A673 (cell line): ENCODE measurements at regions not wholly inside any gene's neighbourhood (a gene's known extent, or its start where the extent isn't known, plus 50 kb on each side); places are given as distances from the start of the nearest gene placed in this dataset.
"Not testable (repeated sequence)": the region's sequence is repeated elsewhere in the genome, so short reads cannot be mapped to it uniquely, and the experiment has no call there.

ENCODE experiments used
- EZH2 ChIP-seq: fragments of 200-600 bp; sonication (generic); IDR thresholded peaks from 2 replicates; pipeline ENCODE4 v1.6.1; 2017; ENCODE audit warnings: borderline replicate concordance, low read depth, mild to moderate bottlenecking, mixed read lengths, antibody characterized with exemption, low read length; ENCODE audit not compliant: poor library complexity, severe bottlenecking
- TF ChIP-seq, protein P1 (sequence below): fragments of 300-800, 200-600 bp; sonication (generic); conservative IDR thresholded peaks from 2 replicates; pipeline ENCODE4 v1.5.1; 2017; ENCODE audit warnings: low read depth, mild to moderate bottlenecking, antibody characterized with exemption, low read length, moderate library complexity, mixed read lengths

DNA sequence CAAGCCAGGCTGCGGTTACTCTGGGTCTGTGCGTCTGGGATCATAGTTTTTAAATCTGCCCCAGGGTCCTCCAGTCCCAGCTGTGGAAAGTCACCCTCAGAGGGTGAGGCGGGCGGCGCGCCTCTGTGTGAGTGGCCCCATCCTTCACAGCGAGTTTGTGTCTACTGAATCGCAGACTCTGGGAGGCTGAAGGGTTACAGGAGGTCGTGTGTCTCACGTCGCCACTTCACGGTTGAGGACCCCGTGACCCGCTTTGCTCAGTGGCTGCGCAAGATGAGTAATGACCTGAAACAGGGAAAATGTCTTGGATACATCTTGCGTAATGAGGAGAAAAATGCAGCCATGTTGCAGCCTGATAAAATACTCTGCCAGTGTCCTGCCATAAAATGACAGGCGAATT lies 72.3 kb upstream of the SAMD11 start:
- TF ChIP-seq, protein P1, sequence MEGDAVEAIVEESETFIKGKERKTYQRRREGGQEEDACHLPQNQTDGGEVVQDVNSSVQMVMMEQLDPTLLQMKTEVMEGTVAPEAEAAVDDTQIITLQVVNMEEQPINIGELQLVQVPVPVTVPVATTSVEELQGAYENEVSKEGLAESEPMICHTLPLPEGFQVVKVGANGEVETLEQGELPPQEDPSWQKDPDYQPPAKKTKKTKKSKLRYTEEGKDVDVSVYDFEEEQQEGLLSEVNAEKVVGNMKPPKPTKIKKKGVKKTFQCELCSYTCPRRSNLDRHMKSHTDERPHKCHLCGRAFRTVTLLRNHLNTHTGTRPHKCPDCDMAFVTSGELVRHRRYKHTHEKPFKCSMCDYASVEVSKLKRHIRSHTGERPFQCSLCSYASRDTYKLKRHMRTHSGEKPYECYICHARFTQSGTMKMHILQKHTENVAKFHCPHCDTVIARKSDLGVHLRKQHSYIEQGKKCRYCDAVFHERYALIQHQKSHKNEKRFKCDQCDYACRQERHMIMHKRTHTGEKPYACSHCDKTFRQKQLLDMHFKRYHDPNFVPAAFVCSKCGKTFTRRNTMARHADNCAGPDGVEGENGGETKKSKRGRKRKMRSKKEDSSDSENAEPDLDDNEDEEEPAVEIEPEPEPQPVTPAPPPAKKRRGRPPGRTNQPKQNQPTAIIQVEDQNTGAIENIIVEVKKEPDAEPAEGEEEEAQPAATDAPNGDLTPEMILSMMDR: not testable (repeated sequence)
- TF ChIP-seq EZH2: not testable (repeated sequence)
